GM12865 (cell line): ENCODE measurements at regions not wholly inside any gene's neighbourhood (a gene's known extent, or its start where the extent isn't known, plus 50 kb on each side); places are given as distances from the start of the nearest gene placed in this dataset.

Experiments
- DNase-seq: peaks from one replicate; pipeline ENCODE4 v3.0.0; 2010; ENCODE audit warnings: low read depth
- H3K4me3 ChIP-seq: 2 replicates; pipeline ENCODE4 v1.5.1; 2011; ENCODE audit warnings: mild to moderate bottlenecking, low read depth, low read length, control low read depth
- CTCF ChIP-seq: IDR thresholded peaks from 2 replicates; pipeline ENCODE4 v1.5.1; 2011; ENCODE audit warnings: low read length, control low read depth, low read depth, inconsistent platforms; ENCODE audit not compliant: insufficient read depth; ENCODE audit errors: missing control alignments

GRCh38 chr2:173739006-173739405 lies 226.2 kb downstream of the SP3 start:
- no peak for TF ChIP-seq CTCF
- no peak overlapping the region for H3K4me3 ChIP-seq
- no peak for DNase-seq

GRCh38 chr2:173740639-173741038 lies 224.5 kb downstream of the SP3 start:
- TF ChIP-seq CTCF = no peak
- H3K4me3 ChIP-seq = no peak overlapping the region
- DNase-seq = no peak

- no peak for DNase-seq
- no peak for TF ChIP-seq CTCF
Measured at GRCh38 chr2:173741759-173742158, 223.4 kb downstream of the SP3 start.

GRCh38 chr2:173747035-173747434 lies 218.1 kb downstream of the SP3 start:
- DNase-seq = no peak
- TF ChIP-seq CTCF = no peak

More at GRCh38 chr2:173741759-173742158, 223.4 kb downstream of the SP3 start:
- no peak overlapping the region for H3K4me3 ChIP-seq

GRCh38 chr2:173749315-173749714 lies 215.9 kb downstream of the SP3 start:
- H3K4me3 ChIP-seq = no peak overlapping the region
- no peak for DNase-seq
- TF ChIP-seq CTCF = no peak

More at GRCh38 chr2:173747035-173747434, 218.1 kb downstream of the SP3 start:
- no peak overlapping the region for H3K4me3 ChIP-seq

- TF ChIP-seq CTCF = no peak
- no peak for DNase-seq
- no peak overlapping the region for H3K4me3 ChIP-seq
Measured at GRCh38 chr2:173750353-173750801, 214.8 kb downstream of the SP3 start.

- no peak overlapping the region for H3K4me3 ChIP-seq
- TF ChIP-seq CTCF = no peak
- DNase-seq = no peak
Measured at GRCh38 chr2:173750831-173751230, 214.3 kb downstream of the SP3 start.
